GM12878 (cell line): ENCODE measurements at regions not wholly inside any gene's neighbourhood (a gene's known extent, or its start where the extent isn't known, plus 50 kb on each side); places are given as distances from the start of the nearest gene placed in this dataset.

ENCODE experiments used
- ATAC-seq: fragments of 200-7000 bp; cut with Tn5 transposase; 3 replicates; pipeline ENCODE4 v1.9.1; 2020; ENCODE audit warnings: mild to moderate bottlenecking, moderate library complexity
- BruUV-seq: library from RNA; stranded (reverse); fragments of 400-500 nt; replicated peaks from 2 replicates; lab custom pipeline; 2021; lab: Mats Ljungman, UMichigan
- CTCF ChIA-PET: fragments of 300-600 bp; sonication (Branson Sonifier 250); formaldehyde crosslinking; extraction: SDS; loops from one replicate; lab custom pipeline; 2021; ENCODE audit warnings: inconsistent platforms; lab: Yijun Ruan, JAX
- POLR2A ChIA-PET: fragments of 350-600 bp; formaldehyde crosslinking; extraction: SDS; loops from one replicate; lab custom pipeline; 2021; ENCODE audit warnings: inconsistent platforms; lab: Charles Lee
- RAD21 ChIA-PET: fragments of 300-600 bp; sonication (Branson Sonifier 250); formaldehyde crosslinking; loops from one replicate; lab custom pipeline; 2023; ENCODE audit warnings: antibody characterized with exemption; ENCODE audit not compliant: unreplicated experiment; lab: Charles Lee
- SMC1A ChIA-PET: fragments of 300-600 bp; sonication (Branson Sonifier 250); formaldehyde crosslinking; loops from one replicate; lab custom pipeline; 2023; ENCODE audit not compliant: unreplicated experiment, uncharacterized antibody; lab: Charles Lee
- DNase-seq: peaks from one replicate; pipeline ENCODE4 v3.0.0-alpha.2; 2011; ENCODE audit warnings: low read depth, low spot score
- FAIRE-seq: peaks from 3 replicates; lab custom pipeline; 2011; peaks lifted over from hg19 to GRCh38; lab: Jason Lieb, UNC
- H2AFZ ChIP-seq: 2 replicates; pipeline ENCODE4 v1.6.0; 2011; ENCODE audit warnings: low read depth, low read length, control low read depth; ENCODE audit not compliant: control insufficient read depth
- H3K27ac ChIP-seq: 2 replicates; pipeline ENCODE4 v1.5.1; 2011; ENCODE audit warnings: control low read depth; ENCODE audit not compliant: control insufficient read depth, insufficient read depth
- H3K27me3 ChIP-seq, 2 experiments: replicated peaks in 1 of 2; 2 replicates each; pipeline versions ENCODE4 v1.6.0 to v1.6.1; 2011; ENCODE audit warnings: low read length in 1 of 2; ENCODE audit not compliant: control insufficient read depth in 2 of 2, insufficient read depth in 2 of 2
- H3K36me3 ChIP-seq, 2 experiments: 2 replicates each; pipeline ENCODE4 v1.5.1; 2011; ENCODE audit warnings: low read length in 1 of 2; ENCODE audit not compliant: control insufficient read depth in 2 of 2, insufficient read depth in 2 of 2
- H3K4me1 ChIP-seq: 2 replicates; pipeline ENCODE4 v1.6.1; 2011; ENCODE audit warnings: mild to moderate bottlenecking, low read length, moderate library complexity, mixed read lengths; ENCODE audit not compliant: control insufficient read depth, insufficient read depth
- H3K4me2 ChIP-seq: 2 replicates; pipeline ENCODE4 v1.6.0; 2011; ENCODE audit warnings: control low read depth; ENCODE audit not compliant: control insufficient read depth, insufficient read depth
- H3K4me3 ChIP-seq: fragments of 200-600 bp; sonication (generic); 2 replicates; pipeline ENCODE4 v1.5.1; 2016
- H3K79me2 ChIP-seq: 2 replicates; pipeline ENCODE4 v1.6.0; 2011; ENCODE audit warnings: low read length; ENCODE audit not compliant: control insufficient read depth, insufficient read depth
- H3K9ac ChIP-seq: 2 replicates; pipeline ENCODE4 v1.8.0; 2011; ENCODE audit warnings: low read length, control low read depth, mixed read lengths; ENCODE audit not compliant: control insufficient read depth, insufficient read depth
- H3K9me3 ChIP-seq: replicated peaks from 3 replicates; pipeline ENCODE4 v1.5.1; 2011; ENCODE audit warnings: mild to moderate bottlenecking, low read length; ENCODE audit not compliant: control insufficient read depth, insufficient read depth
- H4K20me1 ChIP-seq: 2 replicates; pipeline ENCODE4 v1.6.0; 2011; ENCODE audit not compliant: control insufficient read depth, insufficient read depth
- ATF3 ChIP-seq: IDR thresholded peaks from 2 replicates; pipeline ENCODE4 v1.6.1; 2011; ENCODE audit warnings: low read depth, mild to moderate bottlenecking, low read length, moderate library complexity, borderline replicate concordance; ENCODE audit errors: extremely low read depth
- EP300 ChIP-seq, 2 experiments: fragments of 150-350 bp in 1 of 2; IDR thresholded peaks; 2 replicates each; pipeline ENCODE4 v1.6.1; 2011 to 2012; ENCODE audit warnings: low read depth in 2 of 2, low read length in 2 of 2, borderline replicate concordance in 1 of 2, improper control_type of control experiment in 1 of 2, inconsistent platforms in 1 of 2; ENCODE audit not compliant: control insufficient read depth in 1 of 2
- ETV6 ChIP-seq, 2 experiments: fragments of 450-650 bp in 1 of 2; IDR thresholded peaks in 1 of 2; conservative IDR thresholded peaks in 1 of 2; 2 replicates each; pipeline ENCODE4 v1.6.1; 2014; ENCODE audit warnings: antibody characterized with exemption in 1 of 2, borderline replicate concordance in 1 of 2, low read depth in 1 of 2, mild to moderate bottlenecking in 1 of 2, moderate library complexity in 1 of 2
- HDAC2 ChIP-seq: fragments of 200-600 bp; sonication (generic); IDR thresholded peaks from 2 replicates; pipeline ENCODE4 v1.6.1; 2017
- IKZF2 ChIP-seq, 2 experiments: fragments of 450-650 bp; IDR thresholded peaks; 2 replicates each; pipeline ENCODE4 v1.6.1; 2017; ENCODE audit warnings: mild to moderate bottlenecking in 2 of 2, moderate library complexity in 2 of 2
- JUND ChIP-seq: IDR thresholded peaks from 2 replicates; pipeline ENCODE4 v1.6.1; 2012; ENCODE audit warnings: low read depth, mild to moderate bottlenecking, low read length, improper control_type of control experiment, moderate library complexity
- MEF2B ChIP-seq: fragments of 450-650 bp; IDR thresholded peaks from 2 replicates; pipeline ENCODE4 v1.6.1; 2018; ENCODE audit warnings: mild to moderate bottlenecking, moderate library complexity; ENCODE audit not compliant: partially characterized antibody, poor library complexity, severe bottlenecking
- PAX8 ChIP-seq: fragments of 450-650 bp; IDR thresholded peaks from 2 replicates; pipeline ENCODE4 v1.6.1; 2017; ENCODE audit warnings: mild to moderate bottlenecking, moderate library complexity
- RELA ChIP-seq: fragments of 450-650 bp; IDR thresholded peaks from 2 replicates; pipeline ENCODE4 v1.8.0; 2014; ENCODE audit warnings: borderline replicate concordance; ENCODE audit not compliant: partially characterized antibody
- TBL1XR1 ChIP-seq: IDR thresholded peaks from 2 replicates; pipeline ENCODE4 v1.6.1; 2012; ENCODE audit warnings: low read depth, low read length, improper control_type of control experiment
- ZNF274 ChIP-seq: IDR thresholded peaks from one replicate; pipeline ENCODE4 v1.8.0; 2011; ENCODE audit not compliant: insufficient read length, insufficient read depth
- ZNF622 ChIP-seq: fragments of 450-650 bp; IDR thresholded peaks from 2 replicates; pipeline ENCODE4 v1.6.1; 2017; ENCODE audit warnings: mild to moderate bottlenecking, inconsistent platforms
- WGBS: methylation state at CpG from one replicate; pipeline ENCODE4 v1.1.6; 2016; ENCODE audit warnings: low lambda C conversion rate; ENCODE audit not compliant: insufficient replicate concordance, insufficient coverage; ENCODE audit errors: missing lambda C conversion rate; 5-methylcytosine and 5-hydroxymethylcytosine counted together
- in situ Hi-C: fragments of 300-500 bp; cut with MboI; formaldehyde crosslinking; loops from 9 replicates; pipeline ENCODE4 v1.14.3; 2018; ENCODE audit warnings: mixed read lengths
- intact Hi-C: fragments of 100-400 bp; cut with micrococcal nuclease; formaldehyde crosslinking; loops from one replicate; pipeline ENCODE4 v1.14.2; 2022; ENCODE audit not compliant: unreplicated experiment

GRCh38 chr11:72523991-72524390 is 89.7 kb upstream of the CLPB start:
- H3K9me3 ChIP-seq = no peaks in the 10 kb centered on the region
- H2AFZ ChIP-seq = no peak overlapping the region
- no peaks in the 10 kb centered on the region for H4K20me1 ChIP-seq
- H3K9ac ChIP-seq = no peak overlapping the region
- ATAC-seq (no peak), DNase-seq (no peak), FAIRE-seq (no peak)
- H3K79me2 ChIP-seq = no peaks in the 10 kb centered on the region
- in situ Hi-C loops (no loop called here), intact Hi-C loops (no loop called here)
- RAD21 ChIA-PET = no interaction called here
- POLR2A ChIA-PET = no interaction called here
- BruUV-seq = no TSS peak
- H3K4me2 ChIP-seq = no peak overlapping the region
- no peaks in the 10 kb centered on the region for H3K36me3 ChIP-seq
- SMC1A ChIA-PET = no interaction called here
- CTCF ChIA-PET = interaction anchor here (1.1 to 1.7 kb wide), 2 partner anchors 14 to 53 kb away, joined by 4 to 5 read pairs; no protein-coding TSS in a partner anchor
- no peak overlapping the region for H3K27ac ChIP-seq
- no peaks in the 10 kb centered on the region for H3K27me3 ChIP-seq
- TF ChIP-seq ATF3 (no peak), JUND (no peak), ZNF274 (no peak), EP300 (IDR thresholded peaks at IDR 0.05; ENCODE audit: borderline replicate concordance in 1 of 2, control insufficient read depth in 1 of 2, low read depth in 2 of 2, low read length in 2 of 2) (no peak)
- peaks cover 3% of the 10 kb centered on the region; the same call in 1 of the 2 replicates for H3K4me1 ChIP-seq
- 27% methylated on average over 2 of the region's 2 CpGs for WGBS
- H3K4me3 ChIP-seq = no peak overlapping the region

GRCh38 chr11:72522186-72522585 is 87.9 kb upstream of the CLPB start:
- 20% methylated on average over 6 of the region's 6 CpGs for WGBS
- H3K9me3 ChIP-seq = no peaks in the 10 kb centered on the region
- H3K79me2 ChIP-seq = no peaks in the 10 kb centered on the region
- H3K4me2 ChIP-seq = no peak overlapping the region
- BruUV-seq = no TSS peak
- in situ Hi-C loops (no loop called here), intact Hi-C loops (no loop called here)
- RAD21 ChIA-PET = no interaction called here
- no peak overlapping the region for H3K9ac ChIP-seq
- H3K27ac ChIP-seq = no peak overlapping the region
- no peaks in the 10 kb centered on the region for H4K20me1 ChIP-seq
- H2AFZ ChIP-seq = no peak overlapping the region
- H3K36me3 ChIP-seq = no peaks in the 10 kb centered on the region
- no peak for ATAC-seq
- TF ChIP-seq HDAC2 (no peak), TBL1XR1 (no peak), ETV6 (conservative IDR thresholded peaks at IDR 0.05 in 1 of 2, IDR thresholded peaks at IDR 0.05 in 1 of 2; ENCODE audit: borderline replicate concordance in 1 of 2, low read depth in 1 of 2) (no peak), IKZF2 (IDR thresholded peaks at IDR 0.05) (no peak), MEF2B (no peak), PAX8 (no peak), ZNF622 (no peak), RELA (no peak)
- no peaks in the 10 kb centered on the region for H3K27me3 ChIP-seq
- SMC1A ChIA-PET = no interaction called here
- H3K4me1 ChIP-seq = peaks cover 3% of the 10 kb centered on the region; the same call in 1 of the 2 replicates
- DNase-seq = no peak
- POLR2A ChIA-PET = no interaction called here
- CTCF ChIA-PET = no interaction called here
- no peak for FAIRE-seq
- no peak overlapping the region for H3K4me3 ChIP-seq
